Activated T-cell treated with anti-CD3 and anti-CD28 coated beads for 24 hours (primary cell): ENCODE measurements at regions not wholly inside any gene's neighbourhood (a gene's known extent, or its start where the extent isn't known, plus 50 kb on each side); places are given as distances from the start of the nearest gene placed in this dataset.

Source experiments
- DNase-seq: peaks from one replicate; pipeline ENCODE4 v3.0.0-alpha.2; 2020; ENCODE audit warnings: low read depth

DNA sequence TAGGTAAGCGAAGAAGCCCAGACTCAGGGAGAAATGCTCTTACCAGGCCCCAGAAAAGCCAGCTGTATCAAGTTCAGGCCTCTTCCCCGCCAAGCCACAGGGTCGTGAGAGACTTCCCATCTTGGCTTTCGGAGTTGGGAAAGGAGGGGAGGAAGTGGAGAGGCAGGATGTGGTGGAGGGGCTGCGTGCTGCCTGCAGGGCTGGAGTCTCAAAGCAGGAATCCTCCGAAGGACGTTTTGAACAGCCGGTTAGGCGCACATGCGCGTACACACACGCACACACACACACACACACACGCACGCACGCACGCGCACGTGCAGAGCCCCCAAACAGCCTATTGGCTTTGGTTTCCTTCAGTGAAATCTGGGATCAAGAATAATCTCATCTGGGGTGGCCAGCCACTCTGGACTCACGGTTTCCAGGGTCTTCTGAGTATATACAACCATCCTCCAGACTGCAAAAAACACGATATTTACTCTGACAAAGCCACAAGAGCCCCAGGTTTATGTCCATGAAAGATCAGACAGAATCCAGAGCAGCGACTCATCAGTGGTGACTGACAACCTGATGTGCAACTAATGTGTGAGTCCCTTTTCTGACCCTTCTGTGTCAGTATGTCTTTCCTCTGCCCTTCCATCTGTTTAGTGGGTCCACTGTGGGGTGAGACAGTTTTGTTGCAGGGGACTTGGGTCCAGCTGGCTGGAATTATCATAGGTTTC is 115.0 kb upstream of the ZNF438 start:
- no peak for DNase-seq

DNA sequence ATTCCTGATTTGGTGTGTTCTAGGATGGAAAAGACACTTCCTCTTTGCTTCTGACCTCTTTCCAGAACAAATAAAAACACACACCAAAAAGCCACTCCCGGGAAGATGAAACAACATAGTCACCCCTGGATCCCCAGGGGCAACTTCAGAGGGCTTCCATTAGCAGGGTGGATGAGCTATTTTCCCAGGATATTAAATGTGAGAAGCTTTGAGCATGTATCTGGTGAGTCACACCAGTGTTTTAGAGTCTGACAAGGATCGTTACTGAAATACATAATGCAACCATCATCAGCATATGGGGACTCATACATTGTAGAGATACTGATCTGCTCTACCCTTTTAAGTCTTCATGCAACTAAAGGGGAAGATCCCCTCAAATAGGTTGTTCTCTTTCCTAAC is 115.5 kb upstream of the ZNF438 start:
- no peak for DNase-seq

DNA sequence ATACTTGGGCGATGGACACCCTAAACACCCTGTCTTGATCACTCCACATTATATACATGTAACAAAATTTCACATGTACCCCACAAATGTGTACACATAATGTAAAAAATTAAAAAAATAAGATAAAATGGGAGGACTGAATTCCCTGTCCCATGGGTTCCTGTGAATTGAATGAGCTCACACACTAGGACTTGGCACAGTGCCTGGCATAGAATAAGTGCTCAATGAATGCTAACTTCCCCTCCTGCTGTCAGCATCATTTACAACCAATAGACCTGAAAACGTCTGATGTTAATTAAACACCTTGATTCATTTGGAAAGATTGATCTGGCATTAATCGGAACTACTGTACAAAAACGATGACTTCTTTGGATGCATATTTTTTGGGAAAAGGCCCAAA is 117.3 kb upstream of the ZNF438 start:
- DNase-seq, result no peak

DNA sequence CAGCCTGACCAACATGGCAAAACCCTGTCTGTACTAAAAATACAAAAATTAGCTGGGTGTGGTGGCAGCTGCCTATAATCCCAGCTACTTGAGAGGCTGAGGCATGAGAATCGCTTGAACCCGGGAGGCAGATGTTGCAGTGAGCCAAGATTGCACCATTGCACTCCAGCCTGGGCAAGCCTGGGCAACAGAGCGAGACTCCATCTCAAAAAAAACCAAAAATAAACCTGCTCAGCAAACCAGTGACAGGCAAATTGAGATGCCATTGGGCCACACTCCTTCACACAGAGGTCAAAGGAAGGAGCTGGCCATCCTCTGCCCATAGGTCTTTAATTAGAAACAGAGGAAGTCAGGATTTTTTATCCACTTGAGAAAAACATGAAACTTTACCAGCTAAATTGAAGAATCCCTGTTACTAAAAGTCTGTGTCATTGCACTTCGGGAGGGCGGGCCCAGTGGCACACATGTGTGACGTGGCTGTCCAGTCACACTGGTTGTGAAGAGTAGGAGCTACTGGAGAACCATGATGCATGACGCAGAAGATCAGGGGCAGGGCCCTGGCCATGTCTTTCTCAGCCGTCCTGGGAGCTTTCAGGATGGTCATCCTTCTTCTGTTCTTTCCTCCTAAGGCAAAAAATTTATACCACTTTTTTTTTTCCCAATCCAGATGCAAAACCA is 118.3 kb upstream of the ZNF438 start:
- DNase-seq, result no peak

DNA sequence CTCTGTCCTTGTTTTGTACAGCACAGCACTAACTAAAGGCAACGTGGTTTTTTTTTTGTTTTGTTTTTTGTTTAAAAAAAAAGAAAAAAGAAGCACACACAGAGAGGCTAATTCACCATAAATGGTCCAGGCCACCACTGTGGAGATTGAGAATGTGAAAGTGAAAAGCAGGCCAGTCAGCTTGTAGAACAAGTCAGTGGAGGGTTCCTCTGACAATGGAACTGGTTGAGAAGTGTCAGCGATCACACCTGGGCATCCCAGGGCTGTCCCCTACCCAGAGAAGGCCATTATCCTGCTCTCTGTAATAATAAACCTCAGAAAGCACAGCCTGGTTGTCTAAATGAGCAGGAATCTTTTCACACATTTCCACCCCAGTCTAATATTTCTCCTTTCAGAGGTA is 119.6 kb upstream of the ZNF438 start:
- DNase-seq, result no peak

DNA sequence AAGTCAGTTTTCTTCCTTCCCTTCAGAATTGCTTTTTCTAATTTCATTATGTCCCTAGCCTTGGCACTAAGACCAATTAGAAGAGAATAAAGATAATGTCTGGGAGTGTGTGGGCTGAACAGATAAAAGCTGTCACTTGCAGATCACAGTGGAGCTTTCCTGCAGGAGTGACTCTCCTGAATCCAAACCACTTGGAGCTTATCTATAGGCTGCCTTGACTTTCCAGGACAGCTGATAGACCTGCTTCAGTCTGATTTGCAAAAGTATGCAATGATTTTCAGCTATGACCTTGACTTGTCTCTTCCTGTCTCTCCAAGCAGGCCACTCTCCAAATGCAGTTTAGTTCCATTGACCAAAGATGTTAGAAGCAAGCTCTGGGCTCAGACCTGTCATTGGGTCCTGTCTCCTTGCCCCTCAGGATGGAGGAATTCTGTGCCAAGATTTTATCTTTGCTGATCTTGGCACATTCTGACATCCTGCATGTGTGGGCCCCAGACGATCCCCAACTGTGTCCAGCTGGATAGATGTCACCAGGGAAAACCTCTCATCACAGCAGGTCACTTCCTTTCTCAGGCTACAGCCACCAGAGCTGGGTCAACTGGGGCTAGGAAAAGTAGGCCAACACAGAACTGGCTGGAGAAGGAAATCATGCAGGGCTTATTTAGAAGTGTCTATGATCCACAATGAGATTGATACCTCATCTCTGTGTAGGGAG is 120.9 kb upstream of the ZNF438 start:
- DNase-seq, result no peak

DNA sequence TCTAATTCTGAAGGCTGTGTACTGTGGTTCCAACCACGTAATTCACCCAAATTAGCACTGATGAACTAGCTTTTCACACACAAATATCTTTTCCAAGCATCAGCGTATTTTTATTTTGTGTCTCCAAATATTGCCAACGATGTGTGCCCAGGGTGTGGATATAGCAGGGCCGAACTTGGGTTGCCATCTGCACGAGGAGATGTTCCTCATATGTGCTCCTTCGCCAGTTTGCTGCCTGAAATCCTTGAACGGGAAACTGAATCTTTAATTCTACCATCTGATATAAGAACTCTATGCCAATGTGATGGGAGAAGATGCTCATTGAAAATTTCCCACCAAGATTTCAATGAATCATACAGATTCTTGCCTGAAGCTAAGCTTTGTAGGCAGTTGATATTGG is 121.5 kb upstream of the ZNF438 start:
- no peak for DNase-seq

GRCh38 chr10:31153692-31154091 is 122.0 kb upstream of the ZNF438 start:
- no peak for DNase-seq

DNA sequence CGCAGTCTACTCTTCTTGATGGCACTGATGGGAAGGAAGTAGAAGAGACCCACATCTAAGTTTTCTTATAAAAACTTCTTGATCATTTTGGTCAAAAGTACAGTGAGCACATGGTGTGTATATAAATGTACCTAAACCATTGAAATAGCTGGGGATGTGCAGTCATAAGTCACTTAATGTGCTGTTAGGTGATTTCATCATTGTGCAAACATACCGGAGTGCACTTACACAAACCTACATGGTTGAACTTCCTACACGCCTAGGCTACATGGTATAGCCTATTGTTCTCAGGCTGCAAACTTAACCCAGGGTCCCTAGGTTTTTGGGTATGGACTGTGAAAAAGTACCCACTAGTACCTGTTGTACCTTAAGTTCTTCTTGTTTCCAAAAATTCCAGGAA is 123.3 kb upstream of the ZNF438 start:
- DNase-seq, result no peak

- no peak for DNase-seq
Observed at GRCh38 chr10:31157123-31158010, 125.7 kb upstream of the ZNF438 start.

DNA sequence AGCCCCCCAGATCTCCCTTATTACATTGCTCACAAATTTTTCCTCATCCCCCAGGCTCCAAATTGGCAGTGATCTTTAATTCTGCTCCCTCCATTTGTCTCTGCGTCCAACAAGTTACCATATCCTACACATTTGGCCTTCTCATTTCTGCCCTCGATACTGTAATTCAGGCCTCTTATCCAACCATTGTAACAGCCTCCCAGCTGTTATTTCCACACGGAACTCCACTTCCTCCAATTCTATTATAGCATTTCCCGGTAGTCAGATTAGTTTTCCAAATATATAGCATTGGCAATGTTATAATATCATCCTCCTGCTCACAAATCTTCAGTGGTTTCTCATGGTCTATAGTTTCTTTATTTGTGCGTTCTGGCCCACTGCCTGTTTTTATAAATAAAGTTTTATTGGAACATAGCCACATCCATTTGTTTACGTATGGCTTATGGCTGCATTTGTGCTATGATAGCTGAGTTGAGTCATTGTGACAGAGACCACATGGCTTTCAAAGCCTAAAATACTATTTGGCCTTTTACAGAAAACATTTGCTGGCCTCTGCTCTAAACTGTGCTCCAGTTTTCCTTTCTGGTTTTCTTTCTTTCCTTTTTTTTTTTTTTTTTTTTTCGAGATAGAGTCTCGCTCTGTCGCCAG is 126.5 kb upstream of the ZNF438 start:
- DNase-seq, result no peak

GRCh38 chr10:31166606-31167005 is 134.9 kb upstream of the ZNF438 start:
- no peak for DNase-seq

DNA sequence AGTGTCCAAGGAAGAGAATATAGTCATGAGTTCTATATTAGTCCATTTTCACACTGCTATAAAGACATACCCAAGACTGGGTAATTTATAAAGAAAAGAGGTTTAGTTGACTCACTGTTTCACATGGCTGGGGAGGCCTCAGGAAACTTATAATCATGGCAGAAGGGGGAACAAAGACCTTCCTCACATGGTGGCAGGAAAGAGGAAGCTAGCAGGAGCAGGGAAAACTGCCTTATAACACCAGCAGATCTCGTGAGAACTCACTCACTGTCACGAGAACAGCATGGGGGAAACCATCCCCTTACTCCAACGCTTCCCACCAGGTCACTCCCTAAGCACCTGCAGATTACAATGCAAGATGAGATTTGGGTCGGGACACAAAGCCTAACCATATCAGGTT is 139.0 kb upstream of the ZNF438 start:
- DNase-seq, result no peak

- DNase-seq, result no peak
Observed at GRCh38 chr10:31171402-31172083, 139.9 kb upstream of the ZNF438 start.

- DNase-seq, result no peak
Observed at GRCh38 chr10:31172925-31173324, 141.3 kb upstream of the ZNF438 start.

GRCh38 chr10:31173752-31174151 is 142.1 kb upstream of the ZNF438 start:
- no peak for DNase-seq

DNA sequence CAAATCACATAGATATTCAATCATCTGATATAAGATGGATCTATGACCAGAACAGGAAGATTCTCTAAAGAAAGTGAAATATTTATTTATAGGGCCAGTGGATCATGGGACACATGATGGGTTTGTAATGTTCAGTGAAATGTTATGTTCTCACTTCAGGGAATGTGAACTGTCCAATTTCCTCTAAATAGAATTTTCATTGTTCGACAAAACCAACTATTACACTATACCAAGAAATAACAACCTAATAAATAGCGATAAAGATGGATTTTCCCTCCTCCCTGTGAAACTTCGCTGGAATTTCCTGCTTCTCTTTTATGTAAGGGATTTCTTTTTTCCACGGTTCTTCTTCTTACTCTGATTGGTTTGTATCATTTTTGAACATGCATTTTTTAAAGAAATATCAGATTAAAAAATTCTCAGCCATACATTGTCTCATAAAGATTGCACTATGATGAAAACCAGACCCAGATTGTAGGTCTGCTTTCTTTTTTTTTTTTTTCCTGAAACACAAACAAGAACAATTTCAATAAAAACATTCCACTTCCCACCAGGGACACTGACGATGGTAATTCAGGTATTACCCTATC is 139.8 kb upstream of the ZEB1 start:
- no peak for DNase-seq

DNA sequence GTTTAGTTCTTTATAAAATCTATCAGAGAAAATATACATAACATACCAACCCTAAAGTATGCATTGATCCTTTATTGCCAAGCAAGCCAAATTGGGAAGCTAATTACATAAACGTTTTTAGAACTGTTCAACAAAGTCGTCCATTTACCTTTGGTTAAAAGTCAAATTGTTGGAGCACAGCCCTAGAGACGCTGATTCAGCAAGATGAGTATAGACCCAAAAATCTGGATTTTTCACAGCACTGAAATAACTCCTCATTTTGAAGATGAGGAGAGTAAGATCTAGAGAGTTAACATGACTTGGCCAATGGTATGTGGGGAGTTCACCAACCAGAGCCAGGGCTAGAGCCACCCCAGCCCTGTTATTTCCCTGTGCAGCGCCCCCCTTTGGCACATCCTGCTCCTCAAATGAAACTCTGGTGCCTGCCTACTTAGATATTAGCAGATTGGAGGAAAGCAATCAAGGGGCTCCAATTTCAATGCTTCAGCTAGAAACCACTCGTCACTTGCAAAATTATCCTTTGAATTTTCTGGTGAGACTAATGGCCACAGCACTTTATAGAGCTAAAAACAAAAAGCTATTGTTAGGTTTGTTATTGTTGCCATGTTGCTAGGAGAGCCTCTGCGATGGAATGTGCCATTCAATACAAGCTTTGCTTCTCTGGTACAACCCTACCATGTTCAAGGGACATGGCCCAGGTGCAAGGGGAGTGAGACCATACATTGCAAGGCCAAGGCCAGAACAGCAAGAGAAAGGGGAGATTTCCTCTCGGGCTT is 132.6 kb upstream of the ZEB1 start:
- DNase-seq, result no peak

DNA sequence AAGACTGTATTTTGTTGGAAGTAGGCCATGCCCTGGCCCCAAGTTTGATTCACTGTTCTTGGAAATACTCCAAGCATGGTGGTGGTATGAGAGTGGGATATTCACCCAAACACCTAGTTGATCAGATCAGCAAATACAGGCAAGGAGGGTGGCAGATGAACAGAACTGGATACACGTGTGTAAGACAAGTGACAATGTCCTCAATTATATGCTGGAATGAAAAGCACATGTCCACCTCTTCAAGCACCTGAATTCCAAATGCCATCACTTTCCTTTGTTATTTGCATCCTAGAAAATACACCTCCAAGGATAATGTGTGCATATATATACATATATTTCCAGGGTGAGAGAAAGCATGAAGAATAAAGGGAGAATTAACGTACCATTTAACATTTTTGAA is 131.8 kb upstream of the ZEB1 start:
- DNase-seq, result no peak

- no peak for DNase-seq
Observed at GRCh38 chr10:31187607-31188210, 131.3 kb upstream of the ZEB1 start.
